ENCODE measurements at regions not wholly inside any gene's neighbourhood (a gene's known extent, or its start where the extent isn't known, plus 50 kb on each side); places are given as distances from the start of the nearest gene placed in this dataset.

DNA sequence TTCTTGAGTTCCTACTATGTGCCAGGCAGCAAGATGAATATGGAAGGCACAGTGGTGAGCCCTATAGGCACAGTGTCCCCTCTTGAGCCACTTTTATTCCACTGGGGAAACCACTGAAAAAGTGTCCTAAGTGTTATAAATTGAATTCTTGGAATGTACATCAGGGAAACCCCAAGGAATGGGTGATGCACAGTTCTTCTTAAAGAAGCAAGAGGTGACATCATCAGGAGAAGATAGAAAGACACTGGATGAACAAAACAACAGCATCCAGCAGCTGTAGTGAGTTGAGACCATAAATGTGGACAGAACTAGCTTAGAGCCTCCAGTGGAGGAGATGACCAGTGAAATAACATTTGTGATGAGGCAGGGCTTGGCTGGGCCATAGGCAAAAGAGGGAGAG, 199.2 kb upstream of the ANKRD55 start:
- no peak for TF ChIP-seq CTCF (IDR thresholded peaks at IDR 0.05)
- TF ChIP-seq EP300 (IDR thresholded peaks at IDR 0.05) = no peak
- no peak for TF ChIP-seq POLR2A (IDR thresholded peaks at IDR 0.05)

All from suprapubic skin (tissue), 3 donors.